ENCODE measurements at regions not wholly inside any gene's neighbourhood (a gene's known extent, or its start where the extent isn't known, plus 50 kb on each side); places are given as distances from the start of the nearest gene placed in this dataset.

- DNase-seq, result no peak
These were observed 1118.9 kb downstream of the VRK1 start for GRCh38 chr14:97916100-97916499.

- DNase-seq, result no peak
These were observed 1119.7 kb downstream of the VRK1 start for GRCh38 chr14:97916669-97917568.

- DNase-seq, result no peak
These were observed 1123.0 kb downstream of the VRK1 start for GRCh38 chr14:97920201-97920600.

GRCh38 chr14:97921296-97921695 is 1124.1 kb downstream of the VRK1 start:
- no peak for DNase-seq

DNA sequence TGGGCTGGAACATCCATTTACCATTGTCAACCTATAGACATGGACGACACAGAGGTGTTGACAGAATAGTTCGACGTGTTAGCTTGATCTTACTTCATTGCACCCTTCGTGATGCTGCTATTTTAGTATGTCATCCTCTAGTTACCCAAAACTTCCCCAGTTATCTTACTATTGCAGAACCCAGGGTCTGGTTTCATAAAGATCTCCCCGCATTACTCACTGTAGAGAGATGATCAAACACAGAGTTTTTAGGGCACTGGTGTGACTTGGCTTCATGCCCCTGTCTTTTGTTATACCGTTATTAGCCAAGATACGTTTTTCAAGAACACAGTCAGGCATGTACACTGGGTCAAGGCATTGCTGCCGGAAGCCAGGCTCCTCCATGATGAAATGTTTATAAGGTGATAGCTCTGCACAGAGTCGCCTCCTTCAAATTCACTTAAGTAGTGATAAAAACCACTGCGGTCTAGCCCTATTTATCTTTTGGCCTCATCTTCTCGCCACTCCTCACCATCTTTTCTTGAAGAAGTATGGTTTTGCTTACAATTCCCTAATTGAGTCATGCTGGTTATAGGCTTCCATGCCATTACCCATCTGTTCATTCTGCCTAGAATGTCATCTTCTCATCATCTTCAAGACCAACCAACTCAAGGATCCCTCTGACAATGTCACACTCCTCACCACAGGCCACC is 1127.9 kb downstream of the VRK1 start:
- DNase-seq, result no peak

- DNase-seq, result no peak
These were observed 1133.0 kb downstream of the VRK1 start for GRCh38 chr14:97930166-97930565.

- no peak for DNase-seq
These were observed 1134.1 kb downstream of the VRK1 start for GRCh38 chr14:97931273-97931672.

DNA sequence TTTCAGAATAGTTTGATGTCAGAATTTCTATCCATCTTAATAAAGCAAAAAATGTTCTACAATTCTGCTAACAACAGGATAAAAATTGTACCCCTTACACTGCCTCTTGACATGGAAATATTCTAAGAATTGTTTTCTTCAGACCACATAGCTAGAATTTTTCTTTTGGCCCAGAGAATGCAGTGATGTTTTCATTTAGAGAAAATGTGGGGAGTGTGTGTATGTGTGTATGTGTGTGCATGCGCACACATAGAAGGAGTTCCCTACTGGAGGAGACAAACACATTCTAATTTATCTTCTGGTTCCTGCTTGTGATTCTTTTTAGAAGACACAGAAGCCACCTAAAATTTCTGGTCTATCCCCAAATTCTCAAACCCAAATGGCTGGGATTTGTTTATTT is 1145.7 kb downstream of the VRK1 start:
- DNase-seq, result no peak

GRCh38 chr14:97943619-97944018 is 1146.4 kb downstream of the VRK1 start:
- DNase-seq, result no peak

DNA sequence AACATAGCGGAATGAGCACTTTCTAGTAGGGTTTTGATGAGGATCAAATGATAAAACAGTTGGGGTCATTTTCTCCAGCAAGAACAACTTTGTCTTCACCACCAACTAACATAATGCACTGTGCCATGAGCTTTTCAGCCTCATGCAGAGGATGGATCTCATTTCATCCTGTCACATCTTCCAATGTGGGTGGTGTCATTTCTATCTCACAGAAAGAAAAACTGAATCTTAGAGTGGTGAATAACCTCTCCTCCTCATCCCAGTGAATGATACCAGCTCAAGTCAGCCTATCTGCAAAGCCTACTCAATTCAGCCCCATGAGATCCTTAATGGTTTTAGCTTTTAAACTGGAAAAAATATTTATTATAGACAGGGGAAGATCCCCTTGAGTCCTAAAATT is 1147.2 kb downstream of the VRK1 start:
- DNase-seq, result no peak

DNA sequence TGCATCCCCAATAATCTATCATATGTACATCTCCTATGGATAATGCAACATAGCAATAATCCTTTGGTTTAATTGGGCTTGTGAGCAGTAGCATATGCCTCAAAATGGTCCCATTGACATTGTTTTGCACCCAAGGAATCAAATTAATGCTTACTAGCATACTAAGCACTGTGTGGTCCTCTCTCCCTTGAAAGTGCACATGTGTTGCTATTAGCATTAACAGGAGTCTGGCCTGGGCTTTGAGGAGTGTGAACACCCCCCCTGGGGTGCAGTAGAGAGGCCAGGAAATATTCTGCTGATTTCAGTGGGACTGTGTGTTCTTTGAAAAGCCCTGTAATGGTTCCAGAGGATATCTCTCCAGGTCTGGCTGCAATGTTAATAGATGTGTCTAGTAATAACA is 1148.4 kb downstream of the VRK1 start:
- no peak for DNase-seq

DNA sequence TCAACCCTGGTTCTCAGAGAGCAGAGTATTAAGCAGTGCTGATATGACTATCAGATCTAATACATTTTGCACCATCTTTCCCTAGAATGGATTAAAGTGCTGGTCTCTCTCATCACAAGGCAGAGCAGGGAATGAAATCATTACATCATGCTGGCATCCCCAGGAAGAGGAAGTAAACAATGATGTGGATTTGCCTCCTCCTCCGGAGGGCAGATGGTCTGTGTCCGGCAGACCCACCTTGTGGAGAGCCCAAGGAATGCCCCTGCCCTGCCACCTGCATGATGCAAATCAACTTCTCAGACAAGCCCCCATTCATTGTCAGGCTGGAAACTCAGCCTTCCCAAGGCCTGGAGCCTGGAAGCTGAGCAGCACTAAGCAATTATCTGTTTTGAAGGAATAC is 1149.1 kb downstream of the VRK1 start:
- DNase-seq, result no peak

GRCh38 chr14:97946641-97947040 is 1149.5 kb downstream of the VRK1 start:
- DNase-seq, result no peak

DNA sequence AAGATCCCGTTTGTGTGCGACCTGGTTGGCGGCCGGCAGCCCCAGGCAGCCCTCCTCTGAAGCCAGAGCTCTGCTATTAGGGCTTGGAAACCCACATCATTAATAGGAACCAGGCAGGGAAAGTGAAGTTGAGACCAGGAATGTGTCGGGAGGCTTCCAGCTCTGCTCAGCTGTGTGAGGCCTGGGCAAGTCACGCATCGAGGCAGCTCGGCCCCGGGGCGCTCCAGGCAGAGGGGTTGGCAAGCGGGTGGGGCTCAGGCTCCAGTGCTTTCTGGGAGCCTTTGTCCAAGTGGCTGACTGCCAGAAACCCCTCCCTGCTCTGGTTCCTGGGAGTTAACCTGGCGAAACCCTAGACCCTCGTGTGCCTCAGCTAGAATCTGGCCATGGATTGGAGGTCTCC is 1151.7 kb downstream of the VRK1 start:
- DNase-seq, result no peak

- DNase-seq, result no peak
These were observed 1159.6 kb downstream of the VRK1 start for GRCh38 chr14:97956581-97957340.

- no peak for DNase-seq
These were observed 1162.1 kb downstream of the VRK1 start for GRCh38 chr14:97959251-97959650.

DNA sequence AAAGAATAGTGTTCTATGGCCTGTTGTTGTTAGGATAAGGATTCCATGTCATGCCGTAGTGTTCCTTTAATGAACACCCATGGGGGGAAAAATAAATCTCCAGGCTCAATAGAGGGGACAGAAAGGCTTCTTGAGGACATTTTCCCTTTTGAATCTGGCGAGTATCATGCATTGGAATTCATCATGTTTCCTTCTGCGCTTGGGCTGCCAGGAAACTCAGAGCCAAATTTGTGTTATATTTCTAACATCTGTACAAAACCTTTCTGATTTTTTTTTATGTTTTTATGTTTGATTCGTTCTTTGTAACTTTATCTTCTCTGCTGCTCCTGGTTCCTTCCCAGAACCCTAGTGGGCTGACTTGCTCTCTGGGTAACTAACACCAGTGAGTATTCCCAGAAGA is 1163.3 kb downstream of the VRK1 start:
- no peak for DNase-seq

DNA sequence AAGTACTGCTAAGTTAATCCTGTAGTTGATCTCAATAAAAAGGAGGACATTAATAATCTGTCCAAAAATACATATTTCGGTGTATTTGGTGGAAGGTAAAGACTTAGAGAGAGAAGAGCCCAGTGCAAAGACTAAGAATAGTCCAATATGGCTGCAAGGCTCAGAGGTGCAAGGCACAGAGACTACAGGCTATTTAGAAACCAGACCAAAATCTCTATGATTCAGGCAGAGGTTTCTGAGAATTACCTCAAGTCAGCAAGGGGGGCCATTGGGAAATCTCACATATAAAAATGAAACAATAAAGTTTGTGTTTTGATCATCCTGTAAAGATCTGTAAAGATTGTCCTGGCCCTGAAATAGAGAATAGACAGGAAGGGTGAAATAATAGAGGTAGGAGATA is 1173.0 kb downstream of the VRK1 start:
- DNase-seq, result no peak

DNA sequence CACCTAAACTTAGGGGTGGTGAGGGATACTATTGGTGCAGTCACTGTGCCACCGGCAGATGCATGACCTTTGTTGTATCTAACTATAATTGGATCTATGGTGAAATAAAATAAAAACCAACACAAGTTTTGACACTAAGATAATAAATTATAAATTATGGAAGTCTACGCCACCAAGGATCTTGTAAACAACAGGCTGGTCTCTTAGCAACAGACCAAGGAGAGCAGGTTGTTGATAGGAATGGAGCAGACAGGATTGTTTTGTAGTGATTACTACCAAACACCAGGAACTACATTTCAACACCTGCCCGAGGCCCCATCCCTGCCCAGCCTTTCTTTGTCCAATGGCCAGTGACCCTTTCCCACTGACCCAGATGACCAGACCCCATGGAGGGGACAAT is 1178.0 kb downstream of the VRK1 start:
- DNase-seq, result no peak

DNA sequence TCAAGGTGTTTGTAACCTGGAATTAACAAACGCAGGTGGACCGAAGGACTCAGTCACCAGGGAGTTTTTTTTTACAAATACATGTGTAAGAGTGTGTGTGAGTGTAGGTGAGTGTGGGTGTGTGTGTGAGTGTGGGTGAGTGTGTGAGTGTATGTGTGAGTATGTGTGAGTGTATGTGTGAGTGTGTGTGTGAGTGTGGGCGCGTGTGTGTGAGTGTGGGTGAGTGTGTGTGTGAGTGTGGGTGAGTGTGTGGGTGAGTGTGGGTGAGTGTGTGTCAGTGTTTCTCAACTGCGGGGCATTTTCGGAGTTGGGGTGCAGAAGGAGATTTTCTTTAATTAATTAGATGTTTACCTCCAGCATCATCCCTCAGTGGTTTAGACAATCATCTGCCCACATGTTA is 1178.8 kb downstream of the VRK1 start:
- DNase-seq, result no peak

- DNase-seq, result no peak
These were observed 1179.7 kb downstream of the VRK1 start for GRCh38 chr14:97976861-97977260.

DNA sequence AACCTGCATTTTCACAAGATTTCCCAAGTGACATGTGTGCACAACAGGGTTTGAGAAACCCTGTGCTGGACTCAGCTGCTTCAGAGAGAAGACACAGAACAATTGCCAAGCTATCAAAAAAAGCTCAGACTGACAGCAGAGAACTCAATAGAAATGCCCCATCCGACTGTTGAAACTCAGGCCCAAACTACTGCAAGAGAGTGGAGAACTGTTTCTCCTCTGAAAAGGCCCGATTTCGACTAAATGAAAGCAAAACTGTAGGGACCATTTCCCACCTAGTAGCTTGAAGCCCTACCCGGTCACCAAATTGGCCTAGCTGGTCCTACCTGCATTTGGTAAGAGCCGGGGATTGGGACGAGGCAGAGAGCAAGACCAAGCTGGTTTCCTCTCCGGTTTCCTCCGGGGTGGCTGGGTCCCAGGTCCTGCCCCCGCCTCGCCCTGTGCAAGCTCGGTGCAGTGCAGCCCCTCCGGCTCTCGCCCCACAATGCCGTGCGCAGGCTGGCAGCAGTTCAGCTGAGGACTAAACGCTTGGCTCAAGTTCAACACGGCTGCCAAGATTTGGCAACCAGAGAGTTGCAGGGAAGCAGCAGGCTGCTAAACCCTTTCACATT is 1180.6 kb downstream of the VRK1 start:
- DNase-seq, result peak; percentile 45

DNA sequence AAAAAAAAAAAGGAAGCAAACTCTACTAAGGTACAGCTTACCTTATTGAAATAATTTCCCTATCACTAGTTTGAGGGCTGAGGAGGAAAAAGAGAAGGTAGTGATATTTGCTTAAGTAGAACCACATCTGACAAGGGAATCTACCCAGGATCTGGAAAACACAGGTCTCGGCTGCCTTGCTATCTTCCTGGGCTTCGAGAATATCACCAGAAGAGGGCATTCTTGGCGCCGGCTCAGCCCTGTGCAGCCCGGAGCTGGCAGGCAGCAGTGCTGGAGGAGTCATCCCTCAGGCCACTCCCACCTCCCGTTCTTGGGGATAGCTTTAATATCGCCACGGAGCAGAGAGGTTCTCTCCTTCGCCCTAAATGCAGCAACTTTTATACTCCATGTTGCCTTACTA is 1181.2 kb downstream of the VRK1 start:
- peak; percentile 34 for DNase-seq
